HCT116 (cell line): ENCODE measurements at regions not wholly inside any gene's neighbourhood (a gene's known extent, or its start where the extent isn't known, plus 50 kb on each side); places are given as distances from the start of the nearest gene placed in this dataset.

Experiments
- ATAC-seq: fragments of 200-7000 bp; cut with Tn5 transposase; 2 replicates; pipeline ENCODE4 v1.9.1; 2020; ENCODE audit warnings: mild to moderate bottlenecking, moderate library complexity
- BruUV-seq: library from RNA; stranded (reverse); fragments of 400-500 nt; replicated peaks from 2 replicates; lab custom pipeline; 2021; lab: Mats Ljungman, UMichigan
- CTCF ChIA-PET: fragments of 300-600 bp; sonication (Branson Sonifier 250); formaldehyde crosslinking; loops from one replicate; lab custom pipeline; 2021; ENCODE audit warnings: antibody characterized with exemption; lab: Charles Lee
- POLR2A ChIA-PET: fragments of 300-600, 350-600 bp; sonication (Branson Sonifier 250); formaldehyde crosslinking; loops from one replicate; lab custom pipeline; 2021; ENCODE audit warnings: antibody characterized with exemption; lab: Charles Lee
- RAD21 ChIA-PET, 2 experiments: fragments of 300-600 bp; sonication (Branson Sonifier 250); formaldehyde crosslinking; loops; one replicate each; lab custom pipeline; 2023; ENCODE audit warnings: low total read pairs in 2 of 2; ENCODE audit not compliant: uncharacterized antibody in 2 of 2, unreplicated experiment in 2 of 2, low non-redundant PET in 1 of 2; lab: Charles Lee
- DNase-seq: peaks from one replicate; pipeline ENCODE4 v3.0.0-alpha.2; 2010; ENCODE audit warnings: low read depth, low spot score
- H2AFZ ChIP-seq: fragments of 200-600 bp; shearing (Covaris generic), sonication (generic); 2 replicates; pipeline ENCODE4 v1.6.1; 2017; ENCODE audit warnings: low read depth, mixed run types, mixed read lengths, antibody characterized with exemption, low read length; ENCODE audit not compliant: poor library complexity, severe bottlenecking
- H3K27ac ChIP-seq: 2 replicates; pipeline ENCODE4 v1.5.1; 2012; ENCODE audit warnings: low read depth, low read length
- H3K27me3 ChIP-seq: fragments of 200-600 bp; sonication (generic); 2 replicates; pipeline ENCODE4 v1.6.1; 2016; ENCODE audit warnings: mixed run types, low read length, mixed read lengths; ENCODE audit not compliant: insufficient read depth
- H3K36me3 ChIP-seq, 2 experiments: fragments of 200-500 bp in 1 of 2; fragments of 200-600 bp in 1 of 2; sonication (Bioruptor generic) in 1 of 2; sonication (generic) in 1 of 2; 2 replicates each; pipeline versions ENCODE4 v1.5.1 to v1.6.1; 2014 to 2016; ENCODE audit warnings: low read length in 2 of 2, inconsistent platforms in 1 of 2, mixed read lengths in 1 of 2, mixed run types in 1 of 2; ENCODE audit not compliant: insufficient read depth in 2 of 2, control insufficient read depth in 1 of 2
- H3K4me1 ChIP-seq, 2 experiments: fragments of 200-600 bp in 1 of 2; sonication (generic) in 1 of 2; 2 replicates each; pipeline versions ENCODE4 v1.5.1 to v1.6.1; 2012 to 2017; ENCODE audit warnings: low read length in 2 of 2, inconsistent platforms in 1 of 2, mild to moderate bottlenecking in 1 of 2, mixed read lengths in 1 of 2, mixed run types in 1 of 2, moderate library complexity in 1 of 2; ENCODE audit not compliant: insufficient read depth in 2 of 2, control insufficient read depth in 1 of 2
- H3K4me2 ChIP-seq: fragments of 200-600 bp; sonication (generic); 2 replicates; pipeline ENCODE4 v1.6.1; 2017; ENCODE audit warnings: mixed run types, low read length, mixed read lengths
- H3K4me3 ChIP-seq, 2 experiments: fragments of 200-600 bp in 1 of 2; sonication (generic) in 1 of 2; replicated peaks in 1 of 2; 2 replicates each; pipeline ENCODE4 v1.5.1; 2011 to 2016; ENCODE audit warnings: low read length in 2 of 2, control low read depth in 1 of 2, low read depth in 1 of 2, mild to moderate bottlenecking in 1 of 2, mixed read lengths in 1 of 2, mixed run types in 1 of 2
- H3K79me2 ChIP-seq: fragments of 200-600 bp; sonication (generic); 2 replicates; pipeline ENCODE4 v1.6.1; 2017; ENCODE audit warnings: mild to moderate bottlenecking, mixed run types, low read length, moderate library complexity, mixed read lengths; ENCODE audit not compliant: insufficient read depth
- H3K9ac ChIP-seq: fragments of 200-600 bp; sonication (generic); 2 replicates; pipeline ENCODE4 v1.6.1; 2016; ENCODE audit warnings: low read length, mixed read lengths
- H3K9me2 ChIP-seq: fragments of 200-600 bp; sonication (generic), shearing (Covaris generic); 2 replicates; pipeline ENCODE4 v1.6.1; 2017; ENCODE audit warnings: mixed run types, mild to moderate bottlenecking, moderate library complexity; ENCODE audit not compliant: insufficient read depth
- H3K9me3 ChIP-seq, 2 experiments: fragments of 200-500 bp in 1 of 2; fragments of 200-600 bp in 1 of 2; sonication (Bioruptor generic) in 1 of 2; sonication (generic) in 1 of 2; 2 replicates each; pipeline ENCODE4 v1.6.1; 2014 to 2017; ENCODE audit warnings: low read length in 2 of 2, mixed read lengths in 2 of 2, inconsistent platforms in 1 of 2, low read depth in 1 of 2, mild to moderate bottlenecking in 1 of 2, mixed run types in 1 of 2, moderate library complexity in 1 of 2; ENCODE audit not compliant: control insufficient read depth in 1 of 2, insufficient read depth in 1 of 2
- H4K20me1 ChIP-seq: fragments of 200-600 bp; sonication (generic), shearing (Covaris generic); 2 replicates; pipeline ENCODE4 v1.6.1; 2017; ENCODE audit warnings: mixed run types, mild to moderate bottlenecking, moderate library complexity; ENCODE audit not compliant: insufficient read depth
- CTCF ChIP-seq, 3 experiments: fragments of 200-600 bp in 1 of 3; sonication (generic) in 1 of 3; IDR thresholded peaks in 2 of 3; conservative IDR thresholded peaks in 1 of 3; 2 replicates each; pipeline ENCODE4 v1.5.1; 2012 to 2017; ENCODE audit warnings: low read depth in 2 of 3, low read length in 2 of 3, antibody characterized with exemption in 1 of 3, borderline replicate concordance in 1 of 3, control low read depth in 1 of 3, mild to moderate bottlenecking in 1 of 3, mixed read lengths in 1 of 3, mixed run types in 1 of 3, moderate library complexity in 1 of 3; ENCODE audit not compliant: insufficient read depth in 1 of 3
- POLR2A ChIP-seq: IDR thresholded peaks from 2 replicates; pipeline ENCODE4 v1.7.0; 2011; ENCODE audit warnings: borderline replicate concordance; ENCODE audit not compliant: insufficient read depth, insufficient read length; ENCODE audit errors: extremely low read depth
- REST ChIP-seq: IDR thresholded peaks from 2 replicates; pipeline ENCODE4 v1.6.1; 2012; ENCODE audit warnings: low read depth
- TCF7L2 ChIP-seq: IDR thresholded peaks from 2 replicates; pipeline ENCODE4 v1.7.0; 2011; ENCODE audit warnings: borderline replicate concordance, inconsistent platforms; ENCODE audit not compliant: insufficient read depth, insufficient read length; ENCODE audit errors: extremely low read depth
- ZFX ChIP-seq: fragments of 450-650 bp; IDR thresholded peaks from 2 replicates; pipeline ENCODE4 v1.6.1; 2017
- ZNF274 ChIP-seq: fragments of 200-500 bp; sonication (Bioruptor generic); IDR thresholded peaks from 2 replicates; pipeline ENCODE4 v1.6.1; 2014; ENCODE audit warnings: mild to moderate bottlenecking, low read depth, low read length, inconsistent platforms
- intact Hi-C: fragments of 100-400 bp; cut with micrococcal nuclease; formaldehyde crosslinking; loops from 2 replicates; pipeline ENCODE4 v1.10.0; 2022

GRCh38 chr5:92567831-92568450 lies 1013.1 kb downstream of the NR2F1-AS1 start:
- Histone ChIP-seq H3K9ac (no peak overlapping the region), H3K9me2 (no peaks in the 10 kb centered on the region), H3K9me3 (no peaks in the 10 kb centered on the region), H3K79me2 (no peaks in the 10 kb centered on the region), H2AFZ (no peak overlapping the region), H3K27ac (no peak overlapping the region), H3K4me2 (no peak overlapping the region), H4K20me1 (no peaks in the 10 kb centered on the region), H3K4me3 (no peak overlapping the region), H3K36me3 (no peaks in the 10 kb centered on the region), H3K4me1 (peaks cover 0 to 8% of the 10 kb centered on the region in 2 experiments; a peak in 2 of 4 replicates), H3K27me3 (no peaks in the 10 kb centered on the region)
- intact Hi-C loops = no loop called here
- BruUV-seq = no TSS peak
- POLR2A ChIA-PET = no interaction called here
- RAD21 ChIA-PET = no interaction called here
- DNase-seq (no peak), ATAC-seq (no peak)
- TF ChIP-seq ZNF274 = no peak
- TF ChIP-seq TCF7L2 = no peak
- TF ChIP-seq REST = no peak
- TF ChIP-seq CTCF (IDR thresholded peaks at IDR 0.05 in 2 of 3, conservative IDR thresholded peaks at IDR 0.05 in 1 of 3; ENCODE audit: borderline replicate concordance in 1 of 3, insufficient read depth in 1 of 3, low read depth in 2 of 3, low read length in 2 of 3) = no peak
- no peak for TF ChIP-seq ZFX
- no peak for TF ChIP-seq POLR2A
- CTCF ChIA-PET = no interaction called here
